Aorta (tissue), 5 donors: ENCODE measurements at regions not wholly inside any gene's neighbourhood (a gene's known extent, or its start where the extent isn't known, plus 50 kb on each side); places are given as distances from the start of the nearest gene placed in this dataset.

Experiments
- ATAC-seq: fragments of 200-7000 bp; cut with Tn5 transposase; one replicate; pipeline ENCODE4 v1.9.1; 2022; ENCODE audit warnings: moderate library complexity; ENCODE audit not compliant: low FRiP score
- DNase-seq, 2 donors: peaks; one replicate each; pipeline ENCODE4 v3.0.0-alpha.2; 2020
- H3K27ac ChIP-seq, 2 donors: one replicate each; pipeline ENCODE4 v1.5.1; 2013; ENCODE audit warnings: low read length in 2 of 2, mild to moderate bottlenecking in 2 of 2, moderate library complexity in 2 of 2, control low read depth in 1 of 2, inconsistent platforms in 1 of 2, low read depth in 1 of 2
- H3K27me3 ChIP-seq, 2 donors: one replicate each; pipeline ENCODE4 v1.6.1; 2013; ENCODE audit warnings: control low read depth in 1 of 2, low read length in 1 of 2, mild to moderate bottlenecking in 1 of 2, moderate library complexity in 1 of 2; ENCODE audit not compliant: insufficient read depth in 2 of 2, control insufficient read depth in 1 of 2
- H3K36me3 ChIP-seq, 2 donors: one replicate each; pipeline ENCODE4 v1.6.1; 2013; ENCODE audit warnings: control low read depth in 1 of 2, low read length in 1 of 2, mild to moderate bottlenecking in 1 of 2; ENCODE audit not compliant: insufficient read depth in 2 of 2, control insufficient read depth in 1 of 2
- H3K4me1 ChIP-seq, 2 donors: one replicate each; pipeline ENCODE4 v1.6.1; 2013; ENCODE audit warnings: low read length in 2 of 2, control low read depth in 1 of 2, mild to moderate bottlenecking in 1 of 2, moderate library complexity in 1 of 2; ENCODE audit not compliant: insufficient read depth in 2 of 2, control insufficient read depth in 1 of 2
- H3K4me3 ChIP-seq, 2 donors: one replicate each; pipeline ENCODE4 v1.5.1; 2013; ENCODE audit warnings: low read length in 2 of 2, control low read depth in 1 of 2, mild to moderate bottlenecking in 1 of 2
- H3K9me3 ChIP-seq: one replicate; pipeline ENCODE4 v1.6.1; 2013; ENCODE audit warnings: mild to moderate bottlenecking, low read length; ENCODE audit not compliant: control insufficient read depth
- WGBS, 2 donors: extraction: QIAGEN DNeasy Blood & Tissue Kit; methylation state at CpG; one replicate each; pipeline ENCODE4 v1.1.7; 2013; 5-methylcytosine and 5-hydroxymethylcytosine counted together
- intact Hi-C, 2 donors: fragments of 100-400 bp; cut with DNase I; formaldehyde crosslinking; loops; one replicate each; pipeline versions ENCODE4 v1.14.2 to v1.15.0; 2022
- donor health status: healthy with polysubstance abuse.
- donor health status: Bipolar disorder and iron deficiency.
- donor health status: DM: no; HTN: no; CAD: no.
- donor health status: DM: no; HTN: no; CAD: no.
- donor health status: DM: yes; HTN: yes; CAD: no.

DNA sequence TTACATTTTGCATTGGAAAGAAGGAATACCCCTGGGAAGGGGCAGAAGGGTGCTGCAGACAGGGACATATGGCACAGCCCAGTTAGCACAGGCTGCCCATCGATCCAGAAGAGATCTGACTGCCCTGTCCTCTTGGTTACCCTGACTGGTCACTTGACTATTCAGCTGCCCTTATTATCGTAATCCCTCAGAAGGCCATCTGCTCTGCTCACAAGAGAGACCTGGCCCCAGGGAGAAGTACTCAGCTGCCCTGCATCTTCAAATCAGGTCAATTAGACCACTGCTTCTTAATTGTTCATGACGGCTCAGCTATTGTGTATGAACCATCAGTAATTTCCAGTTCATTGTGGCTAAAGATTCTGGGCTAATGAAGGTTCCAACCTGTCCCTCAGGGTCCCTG is 345.0 kb downstream of the TLE1 start:
- WGBS, 2 donors, result 94 to 96% methylated on average over 3 of the region's 3 CpGs
- ATAC-seq, result no peak

GRCh38 chr9:81335879-81336421 is 353.4 kb downstream of the TLE1 start:
- no peak for DNase-seq
- WGBS, 2 donors, result 46 to 48% methylated on average over 3 of the region's 3 CpGs
- H3K9me3 ChIP-seq, result no peaks in the 10 kb centered on the region
- no peaks in the 10 kb centered on the region for H3K4me1 ChIP-seq
- ATAC-seq, result no peak
- no peak overlapping the region for H3K27ac ChIP-seq
- H3K4me3 ChIP-seq, result no peak overlapping the region
- H3K27me3 ChIP-seq, result no peaks in the 10 kb centered on the region
- intact Hi-C loops, result no loop called here
- no peaks in the 10 kb centered on the region for H3K36me3 ChIP-seq

More for the DNA sequence above, 345.0 kb downstream of the TLE1 start:
- Histone ChIP-seq H3K27ac (no peak overlapping the region), H3K27me3 (no peaks in the 10 kb centered on the region), H3K4me3 (no peak overlapping the region), H3K36me3 (no peaks in the 10 kb centered on the region), H3K4me1 (no peaks in the 10 kb centered on the region), H3K9me3 (no peaks in the 10 kb centered on the region)
- DNase-seq, result no peak
- intact Hi-C loops, result no loop called here

DNA sequence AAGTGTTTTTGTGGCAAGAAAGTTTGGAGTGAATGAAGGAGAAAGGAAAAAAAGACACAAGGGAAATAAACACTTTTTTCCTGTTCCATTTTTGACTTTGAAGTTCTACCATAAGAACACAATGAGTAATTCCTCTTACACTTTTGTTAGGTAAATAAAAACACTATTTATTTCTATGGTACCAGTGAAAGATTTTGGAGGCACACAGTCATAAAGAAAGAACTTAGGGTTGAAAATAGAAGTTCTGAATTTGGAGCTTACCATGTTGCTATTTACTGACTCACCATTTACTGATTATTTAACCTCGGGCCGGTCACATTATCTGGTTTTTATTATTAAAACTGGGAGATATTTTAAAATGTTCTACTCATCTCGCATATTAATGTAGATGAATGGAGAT is 367.8 kb downstream of the TLE1 start:
- H3K9me3 ChIP-seq, result no peaks in the 10 kb centered on the region
- no peak for DNase-seq
- no peaks in the 10 kb centered on the region for H3K4me1 ChIP-seq
- intact Hi-C loops, result no loop called here
- no peak overlapping the region for H3K4me3 ChIP-seq
- no peak for ATAC-seq
- WGBS, 2 donors, result 15 to 17% methylated on average over 3 of the region's 3 CpGs
- H3K27ac ChIP-seq, result no peak overlapping the region
- H3K27me3 ChIP-seq, result no peaks in the 10 kb centered on the region
- no peaks in the 10 kb centered on the region for H3K36me3 ChIP-seq

DNA sequence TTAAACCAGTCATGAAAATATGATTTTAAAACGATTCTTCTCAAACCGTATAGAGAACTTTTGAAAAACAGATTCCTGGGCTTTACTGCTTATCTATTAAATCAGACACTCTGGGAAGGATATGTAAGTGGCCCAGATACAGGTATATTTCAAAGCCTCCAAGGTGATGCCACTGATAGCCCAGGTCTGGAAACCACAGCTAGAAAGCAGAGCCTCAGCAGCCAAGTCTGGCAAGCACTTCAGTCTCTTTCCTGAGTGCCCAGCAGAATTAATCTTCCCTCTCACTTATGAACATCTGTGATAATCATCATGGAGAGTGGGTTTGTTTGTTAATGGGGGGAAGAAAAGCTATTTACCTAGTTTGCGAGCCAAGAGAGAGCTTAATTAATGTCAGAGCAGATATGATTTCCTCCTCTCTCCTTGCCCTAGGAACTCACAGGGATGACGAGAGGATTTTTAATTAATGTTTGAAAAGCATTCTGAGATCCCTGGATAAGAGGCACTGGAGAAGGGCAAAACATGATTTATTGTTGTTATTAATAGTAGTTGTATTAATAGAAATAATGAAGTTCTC is 368.4 kb downstream of the TLE1 start:
- ATAC-seq, result no peak
- Histone ChIP-seq H3K4me1 (no peaks in the 10 kb centered on the region), H3K27me3 (no peaks in the 10 kb centered on the region), H3K27ac (no peak overlapping the region), H3K4me3 (no peak overlapping the region), H3K36me3 (no peaks in the 10 kb centered on the region), H3K9me3 (no peaks in the 10 kb centered on the region)
- DNase-seq, result no peak
- WGBS, 2 donors, result 53 to 59% methylated on average over 4 of the region's 4 CpGs
- intact Hi-C loops, result no loop called here

DNA sequence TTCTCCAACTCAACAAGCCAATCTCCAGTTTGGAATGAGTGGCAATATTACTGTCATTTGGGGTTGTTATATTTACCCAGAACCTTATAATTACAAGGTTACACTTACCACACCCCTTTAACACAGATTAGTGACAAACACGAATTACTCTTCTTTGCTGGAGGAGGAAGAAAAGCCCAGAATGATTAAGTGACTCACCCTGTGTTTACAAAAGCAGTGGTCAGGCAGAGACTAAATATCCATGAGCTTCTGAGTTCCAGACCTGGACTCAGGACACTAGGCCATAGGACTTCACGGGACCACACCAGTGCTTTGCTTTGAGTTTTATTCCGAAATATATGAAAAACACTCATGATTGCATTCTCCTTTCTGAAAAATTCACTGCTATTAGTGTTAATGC is 370.8 kb downstream of the TLE1 start:
- ATAC-seq (no peak), DNase-seq (no peak)
- Histone ChIP-seq H3K9me3 (no peaks in the 10 kb centered on the region), H3K4me3 (no peak overlapping the region), H3K27me3 (no peaks in the 10 kb centered on the region), H3K27ac (no peak overlapping the region), H3K36me3 (no peaks in the 10 kb centered on the region), H3K4me1 (no peaks in the 10 kb centered on the region)
- WGBS, 2 donors, result 83 to 92% methylated on average over 3 of the region's 3 CpGs
- intact Hi-C loops, result no loop called here

GRCh38 chr9:81317939-81318338 is 371.4 kb downstream of the TLE1 start:
- ATAC-seq (no peak), DNase-seq (no peak)
- H3K4me3 ChIP-seq, result no peak overlapping the region
- no peaks in the 10 kb centered on the region for H3K4me1 ChIP-seq
- WGBS, 2 donors, result 85 to 87% methylated on average over 7 of the region's 7 CpGs
- no peaks in the 10 kb centered on the region for H3K9me3 ChIP-seq
- no peaks in the 10 kb centered on the region for H3K27me3 ChIP-seq
- no peak overlapping the region for H3K27ac ChIP-seq
- H3K36me3 ChIP-seq, result no peaks in the 10 kb centered on the region
- intact Hi-C loops, result no loop called here

- DNase-seq (no peak), ATAC-seq (no peak)
- H3K27me3 ChIP-seq, result no peaks in the 10 kb centered on the region
- intact Hi-C loops, result no loop called here
- WGBS, 2 donors, result 96 to 99% methylated on average over 1 of the region's 1 CpG
- H3K27ac ChIP-seq, result no peak overlapping the region
- no peaks in the 10 kb centered on the region for H3K4me1 ChIP-seq
- H3K4me3 ChIP-seq, result no peak overlapping the region
- no peaks in the 10 kb centered on the region for H3K36me3 ChIP-seq
- H3K9me3 ChIP-seq, result no peaks in the 10 kb centered on the region
Measured at GRCh38 chr9:81317223-81317622, 372.1 kb downstream of the TLE1 start.

DNA sequence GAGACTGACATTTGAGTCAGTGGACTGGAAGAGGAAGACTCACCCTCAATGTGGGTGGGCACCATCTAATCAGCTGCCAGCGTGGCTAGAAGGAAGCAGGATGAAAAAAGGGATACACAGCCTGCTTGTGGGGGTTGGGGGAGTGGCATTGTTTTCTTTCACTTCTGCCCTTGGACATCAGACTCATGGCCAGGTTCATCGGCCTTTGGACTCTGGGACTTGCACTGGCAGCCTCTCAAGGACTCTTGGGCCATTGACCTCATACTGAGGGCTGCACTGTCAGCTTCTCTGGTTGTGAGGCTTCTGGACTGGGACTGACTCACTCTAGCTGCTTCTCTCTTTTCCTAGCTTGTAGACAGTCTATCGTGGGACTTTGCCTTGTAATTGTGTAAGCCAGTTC is 374.9 kb downstream of the TLE1 start:
- Histone ChIP-seq H3K4me3 (no peak overlapping the region), H3K4me1 (no peaks in the 10 kb centered on the region), H3K27ac (no peak overlapping the region), H3K27me3 (no peaks in the 10 kb centered on the region), H3K36me3 (no peaks in the 10 kb centered on the region), H3K9me3 (no peaks in the 10 kb centered on the region)
- intact Hi-C loops, result no loop called here
- DNase-seq (no peak), ATAC-seq (no peak)
- 92 to 93% methylated on average over 3 of the region's 3 CpGs for WGBS, 2 donors

DNA sequence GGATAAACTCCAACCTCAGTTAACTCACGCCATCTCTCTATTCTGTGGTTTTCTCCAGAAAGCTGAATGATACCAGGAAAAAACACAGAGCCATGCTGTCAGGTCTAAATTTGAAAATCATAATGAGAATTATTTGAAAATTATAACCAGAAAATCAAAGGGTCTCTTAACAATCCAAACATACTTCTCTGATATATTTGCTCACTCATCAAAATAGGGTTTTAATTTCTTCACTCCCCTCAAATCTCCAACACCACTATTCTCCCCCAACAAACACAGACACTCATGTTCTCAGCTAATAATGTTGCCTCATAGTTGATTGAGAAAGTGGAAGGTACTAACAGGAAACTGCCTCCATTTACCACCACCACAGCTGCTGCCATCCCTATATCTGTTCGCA is 375.5 kb downstream of the TLE1 start:
- 95 to 96% methylated on average over 2 of the region's 2 CpGs for WGBS, 2 donors
- no peak for DNase-seq
- Histone ChIP-seq H3K27me3 (no peaks in the 10 kb centered on the region), H3K4me3 (no peak overlapping the region), H3K9me3 (no peaks in the 10 kb centered on the region), H3K4me1 (no peaks in the 10 kb centered on the region), H3K27ac (no peak overlapping the region), H3K36me3 (no peaks in the 10 kb centered on the region)
- ATAC-seq, result no peak
- intact Hi-C loops, result no loop called here
